HepG2 (cell line): ENCODE measurements at regions not wholly inside any gene's neighbourhood (a gene's known extent, or its start where the extent isn't known, plus 50 kb on each side); places are given as distances from the start of the nearest gene placed in this dataset.

Experiments
- ATAC-seq: fragments of 200-7000 bp; cut with Tn5 transposase; 3 replicates; pipeline ENCODE4 v1.9.1; 2020; ENCODE audit warnings: mild to moderate bottlenecking, moderate library complexity
- BruUV-seq: library from RNA; stranded (reverse); fragments of 400-500 nt; replicated peaks from 2 replicates; lab custom pipeline; 2021; lab: Mats Ljungman, UMichigan
- CTCF ChIA-PET: fragments of 300-600 bp; formaldehyde crosslinking; extraction: SDS; loops from one replicate; lab custom pipeline; 2021; ENCODE audit warnings: low total read pairs, inconsistent platforms, low intra/inter-chr PET ratio; lab: Yijun Ruan, JAX
- POLR2A ChIA-PET: fragments of 350-600 bp; sonication (Branson Sonifier 250); formaldehyde crosslinking; loops from one replicate; lab custom pipeline; 2020; ENCODE audit warnings: antibody characterized with exemption, inconsistent platforms; lab: Yijun Ruan, JAX
- DNase-seq: peaks from one replicate; pipeline ENCODE4 v3.0.0-alpha.2; 2015; ENCODE audit warnings: low spot score
- FAIRE-seq: peaks from 3 replicates; lab custom pipeline; 2011; peaks lifted over from hg19 to GRCh38; lab: Jason Lieb, UNC
- H2AFZ ChIP-seq: one replicate; pipeline ENCODE4 v1.6.1; 2011; ENCODE audit warnings: low read length, inconsistent platforms
- H3K27ac ChIP-seq: fragments of 300-600 bp; 3 replicates; pipeline ENCODE4 v1.8.0; 2011; ENCODE audit warnings: mixed run types, mild to moderate bottlenecking, mixed read lengths, low read length, inconsistent platforms; ENCODE audit not compliant: insufficient read depth; ENCODE audit errors: extremely low read length
- H3K27me3 ChIP-seq, 2 experiments: fragments of 200-600 bp in 1 of 2; 2 replicates in 1 of 2; 3 replicates in 1 of 2; pipeline versions ENCODE4 v1.6.0 to v1.8.0; 2011; ENCODE audit warnings: low read length in 2 of 2, mild to moderate bottlenecking in 2 of 2, moderate library complexity in 2 of 2, inconsistent platforms in 1 of 2; ENCODE audit not compliant: insufficient read depth in 2 of 2, control insufficient read depth in 1 of 2
- H3K36me3 ChIP-seq, 2 experiments: fragments of 200-600 bp in 1 of 2; replicated peaks in 1 of 2; 2 replicates in 1 of 2; 3 replicates in 1 of 2; pipeline versions ENCODE4 v1.5.1 to v1.8.0; 2011; ENCODE audit warnings: low read length in 2 of 2, inconsistent platforms in 1 of 2; ENCODE audit not compliant: insufficient read depth in 2 of 2, control insufficient read depth in 1 of 2
- H3K4me1 ChIP-seq: 2 replicates; pipeline ENCODE4 v1.5.1; 2012; ENCODE audit warnings: low read length, inconsistent platforms; ENCODE audit not compliant: insufficient read depth
- H3K4me2 ChIP-seq: 2 replicates; pipeline ENCODE4 v1.6.0; 2011; ENCODE audit warnings: low read depth, low read length, inconsistent platforms
- H3K4me3 ChIP-seq, 3 experiments: fragments of 200-600 bp in 1 of 3; sonication (generic), shearing (Covaris generic) in 1 of 3; replicated peaks in 1 of 3; 2 replicates each; pipeline ENCODE4 v1.5.1; 2011 to 2016; ENCODE audit warnings: low read length in 3 of 3, inconsistent platforms in 2 of 3, low read depth in 2 of 3, mild to moderate bottlenecking in 2 of 3, control low read depth in 1 of 3, mixed read lengths in 1 of 3; ENCODE audit not compliant: insufficient read depth in 1 of 3
- H3K79me2 ChIP-seq: one replicate; pipeline ENCODE4 v1.6.1; 2011; ENCODE audit warnings: low read length, inconsistent platforms; ENCODE audit not compliant: insufficient read depth
- H3K9ac ChIP-seq: 2 replicates; pipeline ENCODE4 v1.6.0; 2011; ENCODE audit warnings: mild to moderate bottlenecking, low read depth, low read length, inconsistent platforms; ENCODE audit not compliant: insufficient read depth
- H3K9me3 ChIP-seq: 2 replicates; pipeline ENCODE4 v1.5.1; 2012; ENCODE audit warnings: mild to moderate bottlenecking, low read length
- H4K20me1 ChIP-seq: 2 replicates; pipeline ENCODE4 v1.6.0; 2011; ENCODE audit warnings: inconsistent platforms, mild to moderate bottlenecking, low read length, moderate library complexity; ENCODE audit not compliant: insufficient read depth
- GZF1 ChIP-seq: sonication (generic); formaldehyde crosslinking; IDR thresholded peaks from 2 replicates; pipeline ENCODE4 v1.5.1; 2020; ENCODE audit warnings: mild to moderate bottlenecking, missing genetic modification reagents
- HNRNPH1 ChIP-seq: fragments of 200-400 bp; formaldehyde crosslinking; optimal IDR thresholded peaks from 2 replicates; pipeline ENCODE3; 2017; ENCODE audit warnings: mild to moderate bottlenecking, low read depth, low read length
- KAT2B ChIP-seq: fragments of 150-350 bp; IDR thresholded peaks from 2 replicates; pipeline ENCODE4 v1.6.1; 2014; ENCODE audit warnings: low read depth, low read length, borderline replicate concordance
- KLF16 ChIP-seq, 2 experiments: sonication (generic) in 1 of 2; formaldehyde crosslinking in 1 of 2; IDR thresholded peaks; 2 replicates each; pipeline versions ENCODE4 v1.6.1 to v1.8.0; 2016 to 2023; ENCODE audit warnings: missing genetic modification reagents in 2 of 2, missing compliant biosample characterization in 1 of 2
- MED1 ChIP-seq: sonication (generic); formaldehyde crosslinking; IDR thresholded peaks from 2 replicates; pipeline ENCODE4 v1.4.0; 2020; ENCODE audit warnings: missing genetic modification reagents
- MEIS2 ChIP-seq: sonication (generic); formaldehyde crosslinking; IDR thresholded peaks from 2 replicates; pipeline ENCODE4 v1.9.0; 2021; ENCODE audit warnings: mild to moderate bottlenecking, missing genetic modification reagents
- MTERF4 ChIP-seq: sonication (generic); formaldehyde crosslinking; IDR thresholded peaks from 2 replicates; pipeline ENCODE4 v1.8.0; 2023; ENCODE audit warnings: mild to moderate bottlenecking, missing genetic modification reagents
- PHF20 ChIP-seq: sonication (generic); formaldehyde crosslinking; IDR thresholded peaks from 2 replicates; pipeline ENCODE4 v1.5.0; 2020; ENCODE audit warnings: mild to moderate bottlenecking, missing genetic modification reagents
- PRDM15 ChIP-seq: sonication (generic); formaldehyde crosslinking; IDR thresholded peaks from 2 replicates; pipeline ENCODE4 v1.4.0; 2020; ENCODE audit warnings: missing genetic modification reagents
- SMAD1 ChIP-seq: sonication (generic); formaldehyde crosslinking; IDR thresholded peaks from 2 replicates; pipeline ENCODE4 v1.4.0; 2020; ENCODE audit warnings: missing genetic modification reagents, low read depth, mild to moderate bottlenecking, borderline replicate concordance
- TAF15 ChIP-seq: fragments of 200-400 bp; formaldehyde crosslinking; IDR thresholded peaks from one replicate; pipeline ENCODE4 v1.6.1; 2018; ENCODE audit warnings: mild to moderate bottlenecking, low read depth, low read length; ENCODE audit not compliant: poor library complexity, severe bottlenecking
- ZNF34 ChIP-seq: sonication (generic); formaldehyde crosslinking; IDR thresholded peaks from 2 replicates; pipeline ENCODE4 v1.4.0; 2020; ENCODE audit warnings: mild to moderate bottlenecking, missing genetic modification reagents, borderline replicate concordance
- ZNF451 ChIP-seq: sonication (generic); formaldehyde crosslinking; IDR thresholded peaks from 2 replicates; pipeline ENCODE4 v1.5.0; 2020; ENCODE audit warnings: mild to moderate bottlenecking, missing genetic modification reagents
- ZNF660 ChIP-seq: sonication (generic); formaldehyde crosslinking; IDR thresholded peaks from 2 replicates; pipeline ENCODE4 v1.5.1; 2020; ENCODE audit warnings: mild to moderate bottlenecking, low read depth, missing genetic modification reagents, borderline replicate concordance
- ZNF672 ChIP-seq: sonication (generic); formaldehyde crosslinking; IDR thresholded peaks from 2 replicates; pipeline ENCODE4 v1.8.1; 2022; ENCODE audit warnings: missing genetic modification reagents
- ZNF850 ChIP-seq: sonication (generic); formaldehyde crosslinking; conservative IDR thresholded peaks from 2 replicates; pipeline ENCODE4 v1.9.0; 2021; ENCODE audit warnings: mild to moderate bottlenecking, missing genetic modification reagents
- WGBS: methylation state at CpG from one replicate; pipeline ENCODE4 v1.1.6; 2017; ENCODE audit warnings: low lambda C conversion rate; 5-methylcytosine and 5-hydroxymethylcytosine counted together
- in situ Hi-C: cut with HindIII; loops from 2 replicates; pipeline ENCODE4 v1.10.0; 2017; ENCODE audit warnings: low pct_unique_long_range_greater_than_20kb; ENCODE audit not compliant: extremely low pct_ligation_motif_present
- intact Hi-C: fragments of 100-400 bp; cut with micrococcal nuclease; formaldehyde crosslinking; loops from one replicate; pipeline ENCODE4 v1.10.0; 2022; ENCODE audit not compliant: unreplicated experiment

GRCh38 chr13:28555096-28555495 lies 60.2 kb upstream of the FLT1 start:
- CTCF ChIA-PET, result no interaction called here
- H3K9ac ChIP-seq, result no peak overlapping the region

GRCh38 chr13:28553971-28554370 lies 59.0 kb upstream of the FLT1 start:
- Histone ChIP-seq H3K27me3 (peaks cover 0 to 5% of the 10 kb centered on the region in 2 experiments; a peak in 2 of 5 replicates), H4K20me1 (no peaks in the 10 kb centered on the region), H3K4me3 (no peak overlapping the region), H2AFZ (no peak overlapping the region), H3K9ac (no peak overlapping the region), H3K9me3 (no peaks in the 10 kb centered on the region), H3K79me2 (no peaks in the 10 kb centered on the region), H3K27ac (no peak overlapping the region), H3K4me2 (no peak overlapping the region), H3K36me3 (no peaks in the 10 kb centered on the region), H3K4me1 (no peaks in the 10 kb centered on the region)
- ChIA-PET POLR2A (no interaction called here), CTCF (no interaction called here)
- intact Hi-C loops, result no loop called here
- DNase-seq, result no peak
- no peak for FAIRE-seq
- in situ Hi-C loops, result no loop called here
- 73% methylated on average over 2 of the region's 5 CpGs for WGBS
- no TSS peak for BruUV-seq
- ATAC-seq, result no peak
- TF ChIP-seq MTERF4 (CRISPR knock-in tag), result no peak
- TF ChIP-seq SMAD1 (CRISPR knock-in tag), result no peak
- TF ChIP-seq MED1, result no peak
- TF ChIP-seq HNRNPH1, result no peak
- TF ChIP-seq ZNF451 (CRISPR knock-in tag), result no peak
- TF ChIP-seq PHF20 (CRISPR knock-in tag), result no peak
- TF ChIP-seq TAF15, result no peak
- TF ChIP-seq ZNF850, result no peak
- TF ChIP-seq PRDM15 (CRISPR knock-in tag), result no peak
- TF ChIP-seq GZF1 (CRISPR knock-in tag), result no peak
- TF ChIP-seq KAT2B, result no peak
- no peak for TF ChIP-seq MEIS2 (CRISPR knock-in tag)

More at GRCh38 chr13:28555096-28555495, 60.2 kb upstream of the FLT1 start:
- H3K36me3 ChIP-seq, result no peaks in the 10 kb centered on the region
- TF ChIP-seq PHF20 (CRISPR knock-in tag), result no peak
- TF ChIP-seq ZNF672 (CRISPR knock-in tag), result no peak
- TF ChIP-seq ZNF660 (CRISPR knock-in tag), result no peak
- no peak for TF ChIP-seq ZNF34
- no peak for TF ChIP-seq KLF16 (CRISPR knock-in tag; IDR thresholded peaks at IDR 0.05)
- no peaks in the 10 kb centered on the region for H3K4me1 ChIP-seq
- no peaks in the 10 kb centered on the region for H3K79me2 ChIP-seq
- no peak overlapping the region for H3K4me2 ChIP-seq
- no peak overlapping the region for H3K27ac ChIP-seq
- in situ Hi-C loops (no loop called here), intact Hi-C loops (no loop called here)
- POLR2A ChIA-PET, result no interaction called here
- no peaks in the 10 kb centered on the region for H3K9me3 ChIP-seq
- no peak overlapping the region for H3K4me3 ChIP-seq
- BruUV-seq, result no TSS peak
- no peaks in the 10 kb centered on the region for H4K20me1 ChIP-seq
- FAIRE-seq, result no peak
- DNase-seq, result no peak
- no peak overlapping the region for H2AFZ ChIP-seq
- no peak for ATAC-seq
- WGBS, result 54% methylated on average over 7 of the region's 7 CpGs
- H3K27me3 ChIP-seq, result peaks cover 0 to 7% of the 10 kb centered on the region in 2 experiments; a peak in 2 of 5 replicates
